A549 (cell line): ENCODE measurements at regions not wholly inside any gene's neighbourhood (a gene's known extent, or its start where the extent isn't known, plus 50 kb on each side); places are given as distances from the start of the nearest gene placed in this dataset.

ENCODE experiments used
- CHD2 ChIP-seq: fragments of 150-350 bp; IDR thresholded peaks from 2 replicates; pipeline ENCODE4 v1.6.1; 2014; ENCODE audit warnings: low read length; ENCODE audit not compliant: partially characterized antibody
- CHD4 ChIP-seq: fragments of 200-600 bp; sonication (generic); IDR thresholded peaks from 2 replicates; pipeline ENCODE4 v1.6.1; 2016; ENCODE audit warnings: antibody characterized with exemption, mild to moderate bottlenecking, borderline replicate concordance
- CTCF ChIP-seq: fragments of >200 bp; sonication (Bioruptor Twin); formaldehyde crosslinking; IDR thresholded peaks from 3 replicates; pipeline ENCODE4 v1.5.1; 2016
- EHMT2 ChIP-seq: fragments of 200-600 bp; sonication (generic); IDR thresholded peaks from 2 replicates; pipeline ENCODE4 v1.6.1; 2016; ENCODE audit warnings: antibody characterized with exemption, low read depth, mild to moderate bottlenecking, moderate library complexity
- EP300 ChIP-seq, 2 experiments: fragments of >200 bp; sonication (Bioruptor Twin); formaldehyde crosslinking; IDR thresholded peaks; 2 replicates in 1 of 2; 3 replicates in 1 of 2; pipeline ENCODE4 v1.6.1; 2016 to 2017
- ESRRA ChIP-seq: fragments of 150-350 bp; IDR thresholded peaks from 2 replicates; pipeline ENCODE4 v1.6.1; 2014; ENCODE audit warnings: mild to moderate bottlenecking, low read length, borderline replicate concordance
- KDM5A ChIP-seq: fragments of 200-600 bp; sonication (generic); IDR thresholded peaks from 2 replicates; pipeline ENCODE4 v1.6.1; 2016; ENCODE audit warnings: antibody characterized with exemption, mild to moderate bottlenecking
- POLR2A ChIP-seq: IDR thresholded peaks from 2 replicates; pipeline ENCODE4 v1.6.1; 2012; ENCODE audit warnings: mild to moderate bottlenecking, low read length
- RAD21 ChIP-seq, 2 experiments: fragments of >200 bp in 1 of 2; sonication (Bioruptor Twin) in 1 of 2; formaldehyde crosslinking in 1 of 2; IDR thresholded peaks in 1 of 2; conservative IDR thresholded peaks in 1 of 2; 2 replicates in 1 of 2; 3 replicates in 1 of 2; pipeline ENCODE4 v1.6.1; 2012 to 2018; ENCODE audit warnings: inconsistent platforms in 1 of 2

- no peak for TF ChIP-seq KDM5A
- TF ChIP-seq CHD4, result no peak
- TF ChIP-seq ESRRA, result no peak
- TF ChIP-seq EHMT2, result no peak
- no peak for TF ChIP-seq EP300 (IDR thresholded peaks at IDR 0.05)
- no peak for TF ChIP-seq CHD2
- TF ChIP-seq POLR2A, result no peak
- TF ChIP-seq RAD21 (conservative IDR thresholded peaks at IDR 0.05 in 1 of 2, IDR thresholded peaks at IDR 0.05 in 1 of 2), result no peak
- TF ChIP-seq CTCF, result no peak
These were observed 498.6 kb downstream of the CCDC85A start for GRCh38 chr2:56682397-56682760.
